SH-SY5Y (cell line): ENCODE measurements at regions not wholly inside any gene's neighbourhood (a gene's known extent, or its start where the extent isn't known, plus 50 kb on each side); places are given as distances from the start of the nearest gene placed in this dataset.

Experiments used
- GATA2 ChIP-seq: IDR thresholded peaks from 2 replicates; pipeline ENCODE4 v1.6.1; 2011; ENCODE audit warnings: mild to moderate bottlenecking, low read depth, low read length
- GATA3 ChIP-seq: IDR thresholded peaks from 2 replicates; pipeline ENCODE4 v1.6.1; 2011; ENCODE audit warnings: low read depth, mild to moderate bottlenecking, low read length, moderate library complexity

DNA sequence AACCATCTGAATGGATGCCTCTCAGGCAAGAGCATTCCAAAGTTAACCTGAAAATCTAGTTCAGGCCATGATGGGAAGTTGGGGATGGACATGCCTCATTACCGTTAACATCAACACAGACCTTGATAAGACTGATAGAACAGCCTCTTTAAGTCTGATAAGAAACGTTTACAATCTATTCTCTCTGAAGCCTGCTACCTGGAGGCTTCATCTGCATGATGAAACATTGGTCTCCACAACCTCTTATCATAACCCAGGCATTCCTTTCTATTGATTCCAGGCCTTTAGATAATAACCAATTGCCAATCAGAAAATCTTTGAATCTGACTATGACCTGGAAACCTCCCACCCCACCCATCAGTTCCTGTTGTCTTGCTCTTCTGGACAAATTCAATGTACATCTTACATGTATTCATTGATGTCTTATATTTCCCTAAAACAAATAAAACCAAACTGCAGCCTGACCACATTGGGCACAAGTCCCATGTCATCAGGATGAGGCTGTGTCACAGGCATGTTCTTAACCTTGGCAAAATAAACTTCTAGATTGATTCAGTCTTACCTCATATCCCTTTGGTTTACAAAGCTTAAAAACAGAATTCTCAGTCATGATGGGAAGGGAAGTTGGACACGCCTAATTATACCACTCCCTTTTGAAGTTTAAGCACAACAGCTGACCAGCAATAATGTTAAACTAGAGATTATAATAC, 843.8 kb upstream of the SPRY2 start:
- TF ChIP-seq GATA2 (no peak), GATA3 (no peak)
